ENCODE measurements at regions not wholly inside any gene's neighbourhood (a gene's known extent, or its start where the extent isn't known, plus 50 kb on each side); places are given as distances from the start of the nearest gene placed in this dataset.

DNA sequence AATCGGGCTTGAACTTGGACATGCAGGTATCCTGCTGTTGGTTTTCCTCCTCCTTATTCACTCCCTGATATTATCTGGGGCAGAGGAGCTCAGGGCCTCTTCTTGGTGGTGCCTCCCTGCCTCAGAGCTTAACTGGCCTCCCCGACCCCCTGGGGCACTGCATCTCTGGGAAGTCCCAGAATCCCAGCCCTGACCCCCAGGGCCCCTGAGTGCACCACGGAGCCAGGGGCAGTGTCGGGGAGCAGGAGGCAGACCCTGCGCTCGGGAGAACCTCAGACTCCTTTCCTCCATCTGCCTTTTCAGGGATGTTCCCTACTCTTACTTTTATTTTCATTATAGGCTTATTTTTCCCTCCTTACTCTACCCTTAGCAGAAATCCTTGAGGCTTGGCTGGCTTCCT is 537.0 kb downstream of the BRD1 start:
- no peak for DNase-seq (ENCODE audit: low read depth in 3 of 3)

DNA sequence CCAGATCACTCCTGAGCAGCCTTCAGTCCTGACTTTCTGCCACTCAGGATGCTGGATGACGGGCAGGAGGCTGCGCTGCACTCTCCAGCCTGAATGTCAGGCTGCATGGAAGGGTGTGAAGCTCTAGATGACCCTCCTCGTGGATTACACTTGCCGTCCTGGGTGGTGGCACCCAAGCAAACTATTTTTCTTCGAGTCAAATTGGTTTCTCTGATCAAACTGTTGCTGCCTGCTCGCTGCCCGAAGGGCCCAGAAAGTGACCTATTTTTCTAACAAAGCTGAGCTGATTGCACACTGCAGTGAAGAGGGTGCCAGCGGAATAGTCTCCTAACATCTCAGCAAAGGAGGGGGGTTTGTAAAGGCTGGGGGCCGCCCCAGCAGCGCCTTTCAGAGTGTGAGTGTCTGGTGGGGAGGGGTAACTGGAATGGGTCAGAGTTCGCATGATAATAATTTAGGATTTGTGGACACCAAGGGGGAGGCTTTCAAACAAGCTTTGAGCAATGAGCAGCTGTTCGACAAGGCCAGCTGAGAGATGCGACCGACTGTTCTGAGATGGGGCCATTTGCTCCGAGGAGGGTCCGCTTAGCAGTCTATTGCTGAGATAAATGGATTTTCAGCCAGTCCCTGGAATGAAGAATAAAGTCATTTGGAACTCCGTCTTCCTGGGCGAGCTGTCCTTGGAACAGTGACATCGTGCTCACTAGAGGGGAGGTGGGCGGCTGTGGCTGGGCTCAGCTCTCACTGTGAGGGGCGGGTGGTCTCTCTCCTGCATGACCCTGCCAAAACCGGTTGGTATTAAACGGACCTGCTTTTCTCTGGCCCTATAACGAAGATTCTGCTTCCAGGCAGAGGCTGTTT is 537.6 kb downstream of the BRD1 start:
- no peak for DNase-seq (ENCODE audit: low read depth in 3 of 3)

DNA sequence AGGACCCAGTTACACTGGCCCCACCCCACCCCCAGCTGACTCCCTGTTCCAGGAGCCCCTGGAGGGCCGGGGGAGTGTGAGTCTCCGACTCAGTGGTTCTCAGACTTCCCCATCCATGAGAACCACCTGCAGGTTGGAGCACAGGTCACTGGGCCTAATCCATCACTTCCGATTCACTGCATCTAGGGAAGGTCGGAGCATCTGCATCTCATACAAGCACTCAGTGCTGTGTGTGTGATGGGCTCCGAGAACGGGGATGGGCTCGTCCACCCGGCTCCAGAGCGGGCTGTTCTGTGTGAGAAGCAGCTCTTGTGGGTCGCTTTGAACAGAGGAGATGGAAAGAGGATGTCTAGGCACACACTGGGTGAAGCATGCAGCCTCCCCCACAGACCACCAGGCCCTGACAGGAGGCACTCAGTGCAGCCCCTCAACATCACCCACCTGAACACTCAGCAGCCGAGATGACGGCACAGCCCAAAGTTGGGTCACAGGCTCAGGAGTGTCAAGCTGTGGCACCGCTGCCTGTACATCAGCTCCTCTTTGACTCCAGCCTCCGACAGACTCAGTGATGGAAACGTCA is 541.4 kb downstream of the BRD1 start:
- no peak for DNase-seq (ENCODE audit: low read depth in 3 of 3)

DNA sequence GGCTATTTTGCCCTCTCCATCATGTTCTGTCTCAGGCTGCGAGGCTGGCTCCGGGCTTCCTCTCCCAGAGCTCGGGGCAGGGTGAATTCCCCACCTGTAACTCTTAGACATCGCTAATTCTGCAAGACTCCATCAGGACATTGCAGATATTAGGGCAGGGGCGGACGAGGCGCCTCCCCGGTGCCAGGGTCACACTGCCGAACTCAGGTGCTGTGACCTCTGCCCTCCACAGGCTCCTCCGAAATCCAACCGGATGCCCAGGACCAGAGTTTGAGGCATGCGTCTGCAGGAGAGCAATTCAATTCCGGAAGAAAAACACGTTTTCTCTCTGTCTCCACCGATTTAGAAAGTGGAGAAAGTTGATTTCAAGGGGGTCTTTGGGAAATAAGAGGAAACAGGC is 542.7 kb downstream of the BRD1 start:
- DNase-seq (ENCODE audit: low read depth in 3 of 3) = no peak

DNA sequence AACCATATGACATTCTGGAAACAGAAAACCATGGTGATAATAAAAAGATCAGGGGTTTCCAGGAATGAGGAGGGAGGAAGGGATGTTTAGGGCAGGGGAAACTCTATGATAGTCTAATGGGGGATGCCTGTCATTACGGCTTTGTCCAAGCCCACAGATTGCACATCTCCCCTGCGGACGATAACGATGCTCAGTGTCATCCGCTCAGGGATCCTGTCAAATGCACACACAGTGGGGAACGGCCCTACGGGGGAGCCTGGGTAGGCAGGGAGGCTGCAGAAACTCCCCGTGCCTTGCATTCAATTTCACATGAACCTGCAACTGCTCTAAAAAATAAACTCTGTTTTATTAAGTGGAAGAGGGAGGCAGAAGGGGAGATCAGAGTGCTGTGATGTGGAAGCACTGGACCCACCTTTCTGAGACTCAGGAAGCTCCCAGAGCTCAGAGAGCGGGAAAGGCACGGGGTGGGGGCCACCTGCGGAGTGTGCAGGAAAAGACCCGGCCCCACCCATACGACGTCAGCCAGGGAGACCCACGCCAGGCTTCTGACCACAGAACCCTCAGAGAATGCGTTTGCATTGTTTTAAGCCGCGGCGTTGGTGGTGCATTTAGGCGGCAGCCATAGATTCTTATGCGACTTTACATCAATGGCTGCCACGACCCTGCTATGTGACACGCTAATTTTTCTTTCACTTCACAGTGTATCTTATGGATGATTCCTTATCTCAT is 543.5 kb downstream of the BRD1 start:
- no peak for DNase-seq (ENCODE audit: low read depth in 3 of 3)

DNA sequence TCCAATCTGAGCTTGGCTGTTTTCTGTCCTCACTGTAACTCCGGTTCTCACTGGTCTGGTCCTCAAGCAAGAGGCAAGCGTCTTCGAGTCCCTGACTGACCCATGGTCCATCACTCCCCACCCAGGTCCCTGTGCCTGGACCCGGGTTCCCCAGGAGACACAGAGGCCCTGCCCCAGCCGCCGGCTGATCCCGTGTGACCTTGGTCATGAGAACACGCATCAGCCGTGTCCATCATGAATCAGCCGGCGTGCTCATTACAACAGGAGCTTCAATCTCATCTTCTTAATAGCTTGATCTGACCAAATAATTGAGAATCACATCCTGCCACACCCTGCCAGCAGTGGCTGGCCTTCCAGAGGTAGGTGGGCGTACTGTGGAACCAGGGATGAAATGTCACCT is 545.1 kb downstream of the BRD1 start:
- DNase-seq (ENCODE audit: low read depth in 3 of 3) = no peak

DNA sequence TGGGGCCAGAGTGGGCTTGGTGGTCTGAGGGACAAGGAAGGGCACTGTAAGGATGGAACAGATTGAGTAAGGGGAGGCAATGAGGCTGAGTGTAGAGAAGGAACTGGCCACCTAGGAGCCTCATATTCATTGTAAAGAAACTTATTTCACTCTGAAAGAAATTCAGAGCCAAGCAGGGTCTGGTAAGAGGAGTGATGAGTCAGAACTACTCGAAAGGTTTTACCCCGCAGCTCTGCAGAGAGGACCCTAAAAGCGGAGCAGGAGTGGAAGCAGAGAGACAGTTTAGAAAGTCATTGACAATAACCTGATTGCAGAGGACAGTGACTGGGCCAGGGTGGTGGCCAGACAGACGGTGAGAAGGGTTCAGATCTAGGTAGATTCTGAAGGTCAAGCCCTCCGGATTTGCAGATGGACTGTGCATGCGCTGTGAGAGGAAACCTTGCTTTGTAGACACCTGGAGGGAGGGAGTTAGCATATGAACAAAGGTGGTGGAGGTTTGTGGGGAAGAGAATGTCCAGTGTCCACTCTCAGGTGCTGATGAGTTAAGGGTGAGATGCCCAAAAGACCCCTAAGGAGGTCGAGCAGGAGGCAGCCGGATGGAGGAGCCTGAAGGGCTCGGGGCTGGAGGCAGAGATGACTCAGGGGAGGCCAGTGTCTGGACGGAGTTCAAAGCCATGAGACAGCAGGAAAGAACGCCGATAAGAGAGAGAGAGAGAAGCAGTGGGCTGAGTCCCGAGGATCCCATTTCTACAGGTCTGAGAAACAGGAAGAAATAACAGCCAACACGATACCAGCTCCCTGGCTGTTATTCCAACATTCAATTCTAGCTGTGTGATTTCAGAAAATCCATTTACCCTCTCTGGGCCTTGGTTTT is 546.0 kb downstream of the BRD1 start:
- DNase-seq (ENCODE audit: low read depth in 3 of 3) = no peak

DNA sequence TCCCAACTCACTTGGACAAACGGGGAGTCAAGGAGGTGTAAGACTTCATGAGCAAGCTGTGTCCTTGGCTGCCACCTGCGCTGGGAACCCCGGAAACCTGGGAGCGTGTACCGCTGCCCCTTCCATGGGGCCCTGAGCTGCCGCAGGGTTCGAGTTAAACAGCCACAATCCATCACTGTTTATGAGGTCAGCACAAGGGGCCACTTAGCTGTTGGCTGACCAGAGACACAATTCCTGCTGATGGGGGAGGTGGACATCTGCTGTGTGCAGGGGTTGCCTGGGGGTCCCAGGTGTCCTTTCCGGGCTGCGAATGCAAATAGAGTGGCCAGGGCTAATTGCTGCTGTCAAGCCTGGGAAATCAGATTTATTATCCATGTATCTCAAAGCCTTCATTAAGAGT is 549.3 kb downstream of the BRD1 start:
- no peak for DNase-seq (ENCODE audit: low read depth in 3 of 3)

DNA sequence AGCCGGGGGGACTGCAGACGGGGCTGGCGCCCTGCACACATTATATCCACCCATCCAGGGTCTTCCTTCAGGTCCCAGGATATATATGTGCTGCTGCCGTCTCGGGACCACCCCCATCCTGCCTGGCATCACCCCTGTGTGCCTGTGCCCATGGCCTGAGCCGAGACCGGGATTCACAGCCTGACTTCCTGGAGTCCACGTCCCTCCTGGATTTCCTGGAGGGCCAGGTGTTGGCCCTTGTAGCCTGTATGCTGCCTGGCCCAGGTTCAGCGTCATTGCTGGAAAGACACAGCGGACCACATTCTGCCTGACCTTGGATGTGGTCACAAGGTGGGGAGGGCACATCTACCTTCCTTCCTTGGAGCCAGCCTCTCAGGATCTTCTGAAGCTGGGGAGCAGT is 551.1 kb downstream of the BRD1 start:
- DNase-seq (ENCODE audit: low read depth in 3 of 3) = no peak

DNA sequence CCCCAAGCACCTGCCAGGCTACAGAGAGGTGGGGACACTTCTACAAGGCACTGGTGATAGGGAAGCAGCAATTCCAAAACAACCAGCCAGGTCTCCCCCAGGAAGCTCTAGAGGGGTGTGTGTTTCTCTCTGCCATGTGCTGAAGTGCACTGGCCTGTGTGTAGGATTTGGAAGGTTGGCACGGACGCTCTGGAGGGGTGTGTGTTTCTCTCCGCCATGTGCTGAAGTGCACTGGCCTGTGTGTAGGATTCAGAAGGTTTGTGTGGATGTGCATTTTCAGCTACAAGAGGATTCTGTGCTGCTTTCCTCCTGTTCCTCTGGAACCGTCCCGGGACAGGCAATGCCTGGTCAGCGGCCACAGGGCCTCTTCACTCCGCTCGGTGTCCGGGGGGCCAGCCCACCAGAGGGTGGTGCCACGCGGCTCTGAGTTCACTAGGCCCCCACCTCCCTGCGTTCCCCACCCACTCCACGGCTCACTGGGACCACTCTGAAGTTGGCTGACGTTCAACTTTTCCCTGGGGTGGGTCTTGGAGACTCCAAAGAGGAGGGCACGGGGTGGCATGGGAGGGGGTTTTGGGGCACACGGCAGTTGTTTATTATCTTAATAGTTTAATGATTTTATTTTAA is 552.8 kb downstream of the BRD1 start:
- no peak for DNase-seq (ENCODE audit: low read depth in 3 of 3)

DNA sequence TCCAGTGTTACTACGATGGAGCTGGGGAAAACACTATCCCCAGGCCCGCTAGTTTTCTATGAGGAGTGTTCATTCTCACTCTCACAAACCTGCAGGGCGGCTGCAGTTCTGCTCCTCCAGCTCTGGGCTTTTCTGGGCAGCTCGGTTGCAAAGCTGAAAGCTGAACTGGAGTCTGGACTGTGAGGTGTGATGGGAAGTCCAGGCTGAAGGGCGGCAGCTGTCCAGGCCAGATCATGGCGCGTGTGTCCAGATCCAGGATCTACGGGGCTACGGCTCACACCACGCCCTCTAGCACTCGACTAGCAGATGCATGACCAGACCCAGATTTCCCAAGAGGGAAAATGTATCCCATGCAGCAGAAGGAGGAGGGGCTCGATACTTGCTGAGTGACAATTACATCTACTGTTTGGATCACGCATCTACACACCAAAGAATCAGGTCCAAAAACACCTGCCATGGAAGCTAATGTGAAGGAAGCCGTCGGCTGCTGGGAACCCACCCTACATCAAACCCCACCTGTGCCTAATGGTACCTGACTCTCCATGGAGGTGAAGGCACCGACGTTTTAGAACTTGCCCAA is 555.0 kb downstream of the BRD1 start:
- DNase-seq (ENCODE audit: low read depth in 3 of 3) = no peak

DNA sequence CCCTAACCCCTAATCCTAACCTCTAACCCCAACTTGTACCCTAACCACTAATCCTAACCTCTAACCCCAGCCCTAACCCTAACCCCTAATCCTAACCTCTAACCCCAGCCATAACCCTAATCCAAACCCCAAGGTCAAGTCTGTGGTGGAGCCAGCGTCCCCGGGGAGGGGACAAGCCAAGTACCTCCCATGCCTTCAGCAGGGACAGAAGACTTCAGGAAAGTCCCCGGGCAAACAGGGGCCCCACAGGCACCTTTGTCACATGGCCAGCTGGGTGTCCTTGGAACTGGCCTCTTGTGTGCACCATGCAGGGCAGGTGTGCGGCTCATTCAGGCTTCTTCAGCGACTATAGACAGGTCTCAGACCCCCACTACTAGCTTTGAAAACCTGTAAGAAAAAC is 555.8 kb downstream of the BRD1 start:
- DNase-seq (ENCODE audit: low read depth in 3 of 3) = no peak

DNA sequence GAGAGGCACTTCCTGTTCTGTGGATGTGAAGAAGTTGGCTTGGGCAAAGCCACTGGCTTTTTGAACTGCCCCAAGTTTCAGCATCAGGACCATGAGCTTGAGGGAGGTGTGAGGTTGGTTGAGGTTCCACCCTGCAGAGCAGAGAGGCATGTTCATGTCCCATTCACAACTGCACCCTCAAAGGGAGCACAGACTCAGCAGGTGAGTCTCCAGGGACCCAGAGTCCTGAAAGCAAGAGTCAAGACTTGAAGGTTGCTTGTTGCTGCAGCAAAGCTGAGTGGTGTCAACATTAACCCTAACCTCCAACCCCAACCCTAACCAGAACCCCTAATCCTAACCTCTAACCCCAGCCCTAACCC is 556.3 kb downstream of the BRD1 start:
- DNase-seq (ENCODE audit: low read depth in 3 of 3) = no peak

DNA sequence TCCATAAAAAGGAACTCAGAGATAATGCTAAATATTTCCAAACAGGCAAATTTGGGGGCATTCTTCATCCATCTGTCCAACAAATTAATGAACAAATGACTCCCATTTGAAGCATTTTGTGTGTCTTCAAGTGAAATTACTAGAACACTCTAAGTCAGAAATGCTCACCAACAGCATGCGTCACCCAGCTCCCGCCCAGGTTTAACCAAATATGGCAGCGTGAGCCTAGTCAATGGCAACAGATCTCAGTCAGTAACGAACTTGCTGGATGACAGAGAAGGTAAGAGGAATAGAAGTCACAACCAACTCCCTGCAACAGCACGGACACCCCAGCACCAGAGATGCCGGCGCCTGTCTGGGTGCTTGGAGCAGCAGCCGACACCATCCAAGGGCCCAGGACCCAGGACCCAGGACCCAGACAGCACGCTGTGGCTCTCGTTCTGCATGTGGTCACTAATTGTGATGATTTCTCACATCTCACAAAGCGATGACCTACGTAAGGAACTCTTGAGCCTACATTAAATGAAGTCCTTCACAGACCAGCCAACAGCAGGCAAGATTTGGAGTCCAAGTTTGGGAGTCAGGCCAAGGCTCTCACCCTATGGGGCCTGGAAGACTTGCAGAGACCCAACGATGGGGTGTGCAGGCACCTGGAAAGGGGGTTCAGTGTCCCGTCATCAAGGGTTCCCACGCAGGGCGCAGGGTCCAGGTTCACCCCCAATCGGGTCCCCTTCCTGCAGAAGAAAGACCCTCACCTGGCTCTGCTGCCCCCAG is 556.9 kb downstream of the BRD1 start:
- no peak for DNase-seq (ENCODE audit: low read depth in 3 of 3)

DNA sequence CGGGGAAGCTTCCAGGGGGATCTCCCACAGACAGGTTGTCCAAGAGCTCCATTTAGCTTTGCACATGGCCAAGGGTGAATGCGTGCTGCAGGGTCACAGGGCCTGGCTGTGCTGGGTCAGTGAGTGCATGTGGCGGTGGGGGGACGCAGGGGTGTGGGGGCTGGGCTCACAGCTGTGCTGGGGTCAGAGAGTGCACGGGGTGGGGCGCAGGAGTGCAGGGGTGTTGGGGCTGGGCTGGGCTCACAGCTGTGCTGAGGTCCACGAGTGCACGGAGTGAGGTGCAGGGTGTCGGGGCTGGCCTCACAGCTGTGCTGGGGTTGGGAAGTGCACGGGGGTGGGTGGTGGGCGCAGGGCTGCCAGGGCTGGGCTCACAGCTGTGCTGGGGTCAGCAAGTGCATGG is 557.7 kb downstream of the BRD1 start:
- DNase-seq (ENCODE audit: low read depth in 3 of 3) = no peak

DNA sequence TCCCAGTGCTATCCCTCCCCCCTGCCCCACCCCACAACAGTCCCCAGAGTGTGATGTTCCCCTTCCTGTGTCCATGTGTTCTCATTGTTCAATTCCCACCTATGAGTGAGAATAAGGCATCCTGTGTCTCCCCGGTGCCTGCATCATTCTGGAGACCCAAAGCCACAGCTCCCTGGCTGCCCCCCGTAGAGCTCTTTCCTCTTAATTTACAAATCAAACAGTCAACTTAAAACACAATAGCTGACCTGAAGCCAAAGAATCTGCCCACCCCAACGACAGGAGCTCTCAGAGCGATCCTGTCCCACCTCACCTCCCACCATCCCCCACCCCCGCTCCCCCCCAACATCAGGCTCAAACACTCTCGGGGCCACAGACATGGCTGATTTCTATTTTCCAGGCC is 558.3 kb downstream of the BRD1 start:
- no peak for DNase-seq (ENCODE audit: low read depth in 3 of 3)

DNA sequence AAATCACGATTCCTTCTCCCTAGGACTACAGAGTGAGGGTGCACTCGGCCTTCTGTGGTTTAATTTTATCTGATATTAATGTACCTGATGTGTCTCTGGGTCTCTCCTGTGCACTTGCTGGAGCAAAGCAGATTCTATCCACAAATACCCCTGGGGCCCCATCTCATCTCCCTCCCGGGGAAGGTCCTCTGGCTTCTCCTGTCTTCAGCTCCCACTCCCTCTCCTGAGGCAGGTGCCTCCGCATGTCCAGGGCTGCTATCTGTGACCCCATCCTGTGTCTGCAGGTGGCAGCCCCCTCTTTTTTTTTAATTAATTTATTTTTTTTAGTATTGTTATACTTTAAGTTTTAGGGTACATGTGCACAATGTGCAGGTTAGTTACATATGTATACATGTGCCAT is 558.7 kb downstream of the BRD1 start:
- DNase-seq (ENCODE audit: low read depth in 3 of 3) = no peak

DNA sequence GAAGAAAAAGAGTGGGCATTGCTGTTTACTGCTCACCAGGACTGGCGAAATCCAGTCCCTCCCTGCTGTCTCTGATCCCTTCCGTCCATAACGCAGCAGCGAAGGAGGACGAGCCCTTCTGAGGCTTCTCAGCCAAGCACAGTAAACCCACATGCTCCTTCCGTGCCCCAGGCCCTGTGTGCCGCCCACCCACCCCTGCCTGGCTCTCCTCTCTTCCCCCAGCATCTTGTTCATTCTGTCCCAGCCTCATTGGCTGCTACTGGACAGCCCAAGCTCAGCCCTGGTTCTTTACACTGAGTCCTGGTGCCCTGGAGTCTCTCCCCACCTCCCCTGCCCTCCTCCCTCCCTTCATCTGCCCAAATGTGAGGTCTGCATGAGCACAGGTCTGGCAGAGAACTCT is 559.7 kb downstream of the BRD1 start:
- no peak for DNase-seq (ENCODE audit: low read depth in 3 of 3)

DNA sequence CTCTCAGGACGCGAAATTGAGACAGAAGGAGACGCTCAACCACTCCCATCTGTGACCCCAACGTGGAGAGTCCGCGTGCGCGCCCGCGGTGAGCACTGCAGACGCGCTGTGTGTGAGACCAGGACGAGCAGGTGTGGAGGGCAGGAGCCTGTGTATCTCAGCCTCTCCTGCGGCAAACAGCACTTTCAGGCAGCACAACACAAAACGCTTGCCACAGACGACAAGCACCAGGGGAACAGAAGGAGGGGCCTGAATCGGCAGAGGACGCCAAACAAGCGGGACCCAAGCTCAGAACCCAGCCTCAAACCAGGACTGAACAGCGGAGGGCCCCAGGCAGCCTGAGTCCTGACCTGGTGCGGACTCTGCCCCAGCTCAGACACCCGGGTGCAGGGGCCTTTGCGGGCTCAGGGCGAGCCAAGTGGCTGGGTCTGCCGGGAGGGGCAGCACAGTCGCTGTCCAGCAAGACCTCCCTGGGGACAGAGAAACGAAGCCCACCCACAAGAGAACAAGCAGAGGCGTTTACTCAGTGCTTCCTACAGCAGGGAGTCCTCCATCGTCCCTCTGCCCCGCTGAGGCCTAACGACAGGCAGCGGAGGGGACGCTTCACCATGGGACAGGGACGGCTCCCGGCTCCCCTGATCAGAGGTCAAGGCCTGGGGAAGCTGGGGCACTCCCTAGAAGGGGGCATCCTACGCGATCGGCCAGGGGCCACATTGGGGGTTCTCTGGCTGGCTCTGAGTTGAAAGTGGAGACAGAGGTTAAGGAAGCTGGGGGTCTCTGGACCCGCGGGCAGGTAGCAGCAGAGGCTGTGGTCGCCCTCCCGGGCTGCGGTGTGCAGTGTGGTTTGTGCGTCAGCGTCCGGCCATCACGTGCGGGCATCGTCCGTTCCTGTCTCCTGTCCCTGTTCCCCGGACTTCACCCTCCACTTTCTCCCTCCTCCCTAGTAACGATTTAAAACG is 560.8 kb downstream of the BRD1 start:
- no peak for DNase-seq (ENCODE audit: low read depth in 3 of 3)
